Mucosa of descending colon (tissue), 3 donors: ENCODE measurements at regions not wholly inside any gene's neighbourhood (a gene's known extent, or its start where the extent isn't known, plus 50 kb on each side); places are given as distances from the start of the nearest gene placed in this dataset.
"Not testable (repeated sequence)": the region's sequence is repeated elsewhere in the genome, so short reads cannot be mapped to it uniquely, and the experiment has no call there.

Experiments
- ATAC-seq: fragments of 200-7000 bp; cut with Tn5 transposase; one replicate; pipeline ENCODE4 v1.9.1; 2020; ENCODE audit warnings: mild to moderate bottlenecking, moderate library complexity
- DNase-seq, 3 donors: peaks; one replicate each; pipeline ENCODE4 v3.0.0-alpha.2; 2020
- H3K36me3 ChIP-seq: fragments of 200-600 bp; one replicate; pipeline ENCODE4 v1.8.0; 2021; ENCODE audit warnings: low read depth, mild to moderate bottlenecking
- H3K4me1 ChIP-seq: fragments of 200-600 bp; one replicate; pipeline ENCODE4 v1.8.0; 2021; ENCODE audit warnings: low read depth, mild to moderate bottlenecking
- H3K4me3 ChIP-seq: fragments of 200-600 bp; one replicate; pipeline ENCODE4 v1.8.0; 2021; ENCODE audit warnings: mild to moderate bottlenecking
- H3K9me3 ChIP-seq: fragments of 200-600 bp; one replicate; pipeline ENCODE4 v1.8.0; 2021; ENCODE audit warnings: mild to moderate bottlenecking
- intact Hi-C, 2 donors: fragments of 100-400 bp; cut with DNase I in 1 of 2; cut with micrococcal nuclease in 1 of 2; formaldehyde crosslinking; loops; one replicate each; pipeline versions ENCODE4 v1.11.0 to v1.11.1; 2022; cut with DNase I, micrococcal nuclease
- TF ChIP-seq, protein P1 (sequence below): fragments of 200-600 bp; IDR thresholded peaks from one replicate; pipeline ENCODE4 v1.8.0; 2022; ENCODE audit warnings: antibody characterized with exemption, mild to moderate bottlenecking
- donor health status: DM: no; HTN: no; CAD: no; lungs with moderate emphysema.
- donor health status: DM: no; HTN: no; CAD: no.
- donor health status: DM: no; HTN: yes; CAD: no.

DNA sequence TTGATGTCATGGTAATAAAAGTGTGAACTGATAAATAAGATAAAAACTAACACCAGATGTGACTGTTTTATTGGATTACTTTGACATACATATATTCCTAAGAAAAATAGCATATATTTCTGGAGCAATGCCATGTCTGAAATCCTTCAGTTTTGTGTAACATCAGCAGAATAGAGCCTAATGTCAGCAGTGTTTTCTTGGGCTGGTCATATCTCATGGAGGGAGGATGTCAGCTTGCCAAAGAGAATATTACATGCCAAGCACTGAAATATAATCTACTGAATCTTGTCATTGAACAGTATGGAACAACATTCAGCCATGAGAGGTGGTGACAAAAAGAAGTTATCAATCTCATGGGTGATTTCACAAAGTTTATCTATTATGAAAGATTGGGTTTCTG is 220.3 kb downstream of the KLHL28 start:
- H3K4me3 ChIP-seq: no peak overlapping the region
- H3K36me3 ChIP-seq: no peaks in the 10 kb centered on the region
- ATAC-seq (no peak), DNase-seq (no peak)
- H3K4me1 ChIP-seq: no peaks in the 10 kb centered on the region
- intact Hi-C loops: no loop called here
- TF ChIP-seq, protein P1, sequence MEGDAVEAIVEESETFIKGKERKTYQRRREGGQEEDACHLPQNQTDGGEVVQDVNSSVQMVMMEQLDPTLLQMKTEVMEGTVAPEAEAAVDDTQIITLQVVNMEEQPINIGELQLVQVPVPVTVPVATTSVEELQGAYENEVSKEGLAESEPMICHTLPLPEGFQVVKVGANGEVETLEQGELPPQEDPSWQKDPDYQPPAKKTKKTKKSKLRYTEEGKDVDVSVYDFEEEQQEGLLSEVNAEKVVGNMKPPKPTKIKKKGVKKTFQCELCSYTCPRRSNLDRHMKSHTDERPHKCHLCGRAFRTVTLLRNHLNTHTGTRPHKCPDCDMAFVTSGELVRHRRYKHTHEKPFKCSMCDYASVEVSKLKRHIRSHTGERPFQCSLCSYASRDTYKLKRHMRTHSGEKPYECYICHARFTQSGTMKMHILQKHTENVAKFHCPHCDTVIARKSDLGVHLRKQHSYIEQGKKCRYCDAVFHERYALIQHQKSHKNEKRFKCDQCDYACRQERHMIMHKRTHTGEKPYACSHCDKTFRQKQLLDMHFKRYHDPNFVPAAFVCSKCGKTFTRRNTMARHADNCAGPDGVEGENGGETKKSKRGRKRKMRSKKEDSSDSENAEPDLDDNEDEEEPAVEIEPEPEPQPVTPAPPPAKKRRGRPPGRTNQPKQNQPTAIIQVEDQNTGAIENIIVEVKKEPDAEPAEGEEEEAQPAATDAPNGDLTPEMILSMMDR: no peak
- no peaks in the 10 kb centered on the region for H3K9me3 ChIP-seq

DNA sequence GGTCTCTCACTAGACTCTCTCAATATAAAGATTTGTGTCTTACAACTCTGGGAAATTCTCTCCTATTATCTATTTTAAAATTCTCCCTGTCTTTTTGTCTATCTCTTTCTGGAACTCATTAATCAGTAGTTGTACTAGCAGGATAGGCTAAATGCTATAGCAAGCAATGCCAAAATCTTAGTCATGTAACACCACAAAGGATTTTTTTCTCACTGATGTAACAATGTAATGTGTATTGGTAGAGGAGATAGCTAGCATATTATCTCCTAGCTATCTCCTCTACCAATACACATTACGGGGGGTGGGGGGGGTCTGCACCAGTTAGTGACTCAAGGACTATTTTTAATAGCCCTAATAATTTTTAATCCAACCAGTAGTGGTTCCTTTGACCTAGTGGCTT is 225.4 kb downstream of the KLHL28 start:
- Histone ChIP-seq H3K4me3 (no peak overlapping the region), H3K36me3 (no peaks in the 10 kb centered on the region), H3K9me3 (no peaks in the 10 kb centered on the region), H3K4me1 (no peaks in the 10 kb centered on the region)
- ATAC-seq (no peak), DNase-seq (no peak)
- intact Hi-C loops: no loop called here
- TF ChIP-seq, protein P1: no peak

DNA sequence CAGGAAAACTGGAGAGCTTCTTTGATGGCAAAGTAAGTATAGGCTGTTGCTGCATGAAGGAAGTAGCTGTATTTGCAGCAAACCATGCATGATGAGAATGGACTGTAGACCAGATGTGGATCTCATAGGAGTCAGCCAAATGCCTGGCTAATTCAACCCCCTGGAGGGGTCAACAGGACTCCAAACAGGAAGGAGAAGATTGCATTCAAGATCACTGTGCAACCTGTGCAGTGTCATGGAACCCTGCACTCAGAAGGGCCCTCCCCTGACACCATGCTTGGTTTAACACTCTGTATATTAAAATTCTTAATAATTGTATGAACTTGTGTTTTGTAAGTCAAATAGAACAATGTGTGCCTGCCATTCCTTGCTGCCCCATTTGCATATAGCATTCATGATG is 225.1 kb upstream of the FSCB start:
- Histone ChIP-seq H3K9me3 (no peaks in the 10 kb centered on the region), H3K36me3 (no peaks in the 10 kb centered on the region), H3K4me3 (no peak overlapping the region), H3K4me1 (no peaks in the 10 kb centered on the region)
- ATAC-seq: no peak
- intact Hi-C loops: no loop called here
- TF ChIP-seq, protein P1: no peak
- no peak for DNase-seq

DNA sequence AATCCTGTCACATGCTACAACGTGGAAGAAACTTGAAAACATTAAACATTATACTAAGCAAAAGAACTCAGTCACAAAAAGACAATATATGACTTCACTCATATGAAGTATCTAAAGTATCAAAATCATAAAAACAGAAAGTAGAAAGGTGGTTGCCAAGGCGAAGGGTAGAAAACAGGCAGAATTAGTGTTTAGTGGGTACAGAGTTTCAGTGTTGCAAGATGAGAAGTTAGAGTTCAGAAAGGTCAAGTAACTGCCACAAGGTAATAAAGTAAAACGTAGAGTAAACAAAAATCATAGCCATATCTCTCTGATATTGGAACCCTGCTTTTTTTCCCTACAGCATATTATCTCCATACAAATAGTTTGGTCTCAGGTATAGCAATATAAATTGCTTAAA is 223.8 kb upstream of the FSCB start:
- intact Hi-C loops: no loop called here
- no peak for ATAC-seq
- TF ChIP-seq, protein P1: no peak
- Histone ChIP-seq H3K4me3 (no peak overlapping the region), H3K4me1 (no peaks in the 10 kb centered on the region), H3K9me3 (no peaks in the 10 kb centered on the region), H3K36me3 (no peaks in the 10 kb centered on the region)
- DNase-seq: no peak

DNA sequence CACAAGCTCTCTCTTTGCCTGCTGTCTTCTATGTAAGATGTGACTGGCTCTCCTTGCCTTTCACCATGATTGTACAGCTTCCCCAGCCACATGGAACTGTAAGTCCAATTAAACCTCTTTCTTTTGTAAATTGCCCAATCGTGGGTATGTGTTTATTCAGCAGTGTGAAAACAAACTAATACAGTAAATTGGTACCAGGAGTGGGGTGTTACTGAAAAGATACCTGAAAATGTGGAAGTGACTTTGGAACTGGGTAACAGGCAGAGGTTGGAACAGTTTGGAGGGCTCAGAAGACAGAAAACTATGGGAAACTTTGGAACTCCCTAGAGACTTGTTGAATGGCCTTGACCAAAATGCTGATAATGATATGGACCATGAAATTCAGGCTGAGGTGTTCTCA is 214.3 kb upstream of the FSCB start:
- intact Hi-C loops, H3K4me1 ChIP-seq, H3K36me3 ChIP-seq, DNase-seq, H3K4me3 ChIP-seq, ATAC-seq: not testable (repeated sequence)
- peaks cover 14% of the 10 kb centered on the region for H3K9me3 ChIP-seq

DNA sequence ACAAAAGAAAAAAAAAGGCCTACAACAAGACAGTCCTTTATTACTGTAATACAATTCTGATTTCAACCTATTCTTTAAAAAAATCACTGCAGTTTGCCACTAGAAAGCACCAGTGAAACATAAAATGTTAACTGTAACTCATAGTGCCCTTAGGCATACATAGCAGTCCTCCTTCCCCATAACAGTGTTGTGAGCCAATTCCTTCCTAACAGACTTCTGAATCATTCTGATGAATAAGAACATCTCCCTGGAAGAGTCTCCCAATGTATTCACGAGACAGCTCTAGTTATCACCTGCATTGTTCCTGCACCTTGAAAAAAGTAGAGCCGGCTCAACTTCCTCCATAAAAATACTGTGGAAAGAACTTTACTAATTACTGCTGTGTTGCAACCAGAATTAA is 213.6 kb upstream of the FSCB start:
- intact Hi-C loops: no loop called here
- ATAC-seq (no peak), DNase-seq (no peak)
- TF ChIP-seq, protein P1: no peak
- no peak overlapping the region for H3K4me3 ChIP-seq
- H3K9me3 ChIP-seq: peaks cover 14% of the 10 kb centered on the region
- no peaks in the 10 kb centered on the region for H3K36me3 ChIP-seq
- no peaks in the 10 kb centered on the region for H3K4me1 ChIP-seq
